ENCODE measurements at regions not wholly inside any gene's neighbourhood (a gene's known extent, or its start where the extent isn't known, plus 50 kb on each side); places are given as distances from the start of the nearest gene placed in this dataset.

GRCh38 chr3:69591164-69591736 is 148.0 kb upstream of the MITF start:
- H3K27me3 Mint-ChIP-seq (ENCODE audit: low read depth) = peaks cover 48% of the 10 kb centered on the region
- no peak overlapping the region for H3K4me3 Mint-ChIP-seq
- H3K4me1 Mint-ChIP-seq = no peaks in the 10 kb centered on the region
- TF ChIP-seq, protein P1, sequence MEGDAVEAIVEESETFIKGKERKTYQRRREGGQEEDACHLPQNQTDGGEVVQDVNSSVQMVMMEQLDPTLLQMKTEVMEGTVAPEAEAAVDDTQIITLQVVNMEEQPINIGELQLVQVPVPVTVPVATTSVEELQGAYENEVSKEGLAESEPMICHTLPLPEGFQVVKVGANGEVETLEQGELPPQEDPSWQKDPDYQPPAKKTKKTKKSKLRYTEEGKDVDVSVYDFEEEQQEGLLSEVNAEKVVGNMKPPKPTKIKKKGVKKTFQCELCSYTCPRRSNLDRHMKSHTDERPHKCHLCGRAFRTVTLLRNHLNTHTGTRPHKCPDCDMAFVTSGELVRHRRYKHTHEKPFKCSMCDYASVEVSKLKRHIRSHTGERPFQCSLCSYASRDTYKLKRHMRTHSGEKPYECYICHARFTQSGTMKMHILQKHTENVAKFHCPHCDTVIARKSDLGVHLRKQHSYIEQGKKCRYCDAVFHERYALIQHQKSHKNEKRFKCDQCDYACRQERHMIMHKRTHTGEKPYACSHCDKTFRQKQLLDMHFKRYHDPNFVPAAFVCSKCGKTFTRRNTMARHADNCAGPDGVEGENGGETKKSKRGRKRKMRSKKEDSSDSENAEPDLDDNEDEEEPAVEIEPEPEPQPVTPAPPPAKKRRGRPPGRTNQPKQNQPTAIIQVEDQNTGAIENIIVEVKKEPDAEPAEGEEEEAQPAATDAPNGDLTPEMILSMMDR (IDR thresholded peaks at IDR 0.05; ENCODE audit: unreplicated experiment) = no peak
- H3K36me3 Mint-ChIP-seq = no peaks in the 10 kb centered on the region
- no peak for DNase-seq (ENCODE audit: low spot score in 2 of 2, unreplicated experiment in 2 of 2)
- H3K27ac Mint-ChIP-seq = no peak overlapping the region
- H3K9me3 Mint-ChIP-seq = peaks cover 15% of the 10 kb centered on the region

GRCh38 chr3:69590111-69590510 is 149.2 kb upstream of the MITF start:
- H3K9me3 Mint-ChIP-seq = peaks cover 22% of the 10 kb centered on the region
- no peaks in the 10 kb centered on the region for H3K4me1 Mint-ChIP-seq
- H3K4me3 Mint-ChIP-seq = no peak overlapping the region
- DNase-seq (ENCODE audit: low spot score in 2 of 2, unreplicated experiment in 2 of 2) = no peak
- peaks cover 54% of the 10 kb centered on the region for H3K27me3 Mint-ChIP-seq (ENCODE audit: low read depth)
- H3K27ac Mint-ChIP-seq = no peak overlapping the region
- TF ChIP-seq, protein P1 (IDR thresholded peaks at IDR 0.05; ENCODE audit: unreplicated experiment) = no peak
- H3K36me3 Mint-ChIP-seq = no peaks in the 10 kb centered on the region

DNA sequence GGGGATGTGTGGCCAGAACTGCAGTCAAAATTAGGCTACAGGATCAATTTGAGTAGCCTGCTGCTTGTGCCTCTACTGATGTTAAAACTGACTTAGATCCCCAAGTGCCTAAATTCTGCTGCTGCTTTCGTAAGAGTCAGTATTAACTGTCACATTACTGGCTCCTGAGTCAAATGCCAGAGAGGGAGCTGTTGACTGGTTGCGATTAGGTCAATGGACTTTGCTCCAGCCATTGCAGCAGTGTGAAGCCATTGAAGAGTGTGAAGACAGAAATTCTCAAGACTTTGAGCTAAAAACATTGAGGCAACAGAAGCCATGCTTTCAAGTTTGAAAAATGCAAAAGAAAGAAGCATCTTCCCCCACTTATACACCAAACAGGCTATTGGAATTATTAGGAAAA is 151.1 kb upstream of the MITF start:
- TF ChIP-seq, protein P1 (IDR thresholded peaks at IDR 0.05; ENCODE audit: unreplicated experiment) = no peak
- Mint-ChIP-seq H3K4me3 (no peak overlapping the region), H3K27me3 (ENCODE audit: low read depth) (peaks cover 67% of the 10 kb centered on the region), H3K9me3 (peaks cover 22% of the 10 kb centered on the region), H3K36me3 (no peaks in the 10 kb centered on the region), H3K4me1 (no peaks in the 10 kb centered on the region), H3K27ac (no peak overlapping the region)
- DNase-seq (ENCODE audit: low spot score in 2 of 2, unreplicated experiment in 2 of 2) = no peak

DNA sequence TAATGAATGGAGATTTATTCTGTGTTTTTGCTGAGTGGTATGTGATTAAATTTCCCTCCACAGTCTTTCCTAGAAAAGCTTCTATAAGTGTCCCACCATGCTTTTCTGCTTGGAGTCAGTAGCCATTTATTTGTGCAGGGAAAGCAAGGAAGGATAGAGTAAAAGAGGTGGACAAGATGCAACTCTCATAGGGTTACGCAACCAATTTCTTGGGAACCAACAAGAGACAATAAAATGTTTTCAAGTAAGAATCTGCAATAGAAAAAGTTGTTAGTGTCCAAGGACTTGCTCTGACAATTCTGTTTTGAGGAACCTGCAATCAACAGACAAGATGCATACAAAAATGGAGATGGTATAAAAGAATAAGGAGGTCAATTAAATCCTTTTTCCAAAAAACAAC is 153.8 kb upstream of the MITF start:
- TF ChIP-seq, protein P1 (IDR thresholded peaks at IDR 0.05; ENCODE audit: unreplicated experiment) = no peak
- no peaks in the 10 kb centered on the region for H3K4me1 Mint-ChIP-seq
- peaks cover 22% of the 10 kb centered on the region for H3K9me3 Mint-ChIP-seq
- H3K36me3 Mint-ChIP-seq = no peaks in the 10 kb centered on the region
- no peak for DNase-seq (ENCODE audit: low spot score in 2 of 2, unreplicated experiment in 2 of 2)
- peaks cover 66% of the 10 kb centered on the region for H3K27me3 Mint-ChIP-seq (ENCODE audit: low read depth)
- no peak overlapping the region for H3K27ac Mint-ChIP-seq
- H3K4me3 Mint-ChIP-seq = no peak overlapping the region

DNA sequence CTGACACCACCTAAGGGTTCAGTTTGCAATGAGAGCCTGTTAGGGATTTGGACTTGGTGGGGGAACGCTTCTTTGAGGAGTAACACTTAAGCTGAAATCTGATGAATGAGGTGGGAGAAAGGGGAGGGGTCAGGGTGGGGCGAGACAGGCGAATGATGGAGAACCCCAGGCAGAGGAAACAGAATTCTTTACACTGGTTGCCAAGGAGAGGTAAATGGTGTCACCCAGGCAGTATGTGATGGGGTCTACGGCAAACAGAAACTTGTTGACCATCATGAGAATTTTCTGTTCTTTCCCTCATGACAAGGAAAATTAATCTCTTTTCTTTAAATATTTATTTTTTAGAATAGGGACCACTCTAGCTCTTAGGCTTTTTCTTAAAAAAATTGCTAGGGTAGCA is 157.2 kb upstream of the MITF start:
- TF ChIP-seq, protein P1 (IDR thresholded peaks at IDR 0.05; ENCODE audit: unreplicated experiment) = no peak
- Mint-ChIP-seq H3K4me1 (no peaks in the 10 kb centered on the region), H3K27me3 (ENCODE audit: low read depth) (peaks cover 70% of the 10 kb centered on the region), H3K4me3 (no peak overlapping the region), H3K9me3 (peaks cover 14% of the 10 kb centered on the region), H3K27ac (no peak overlapping the region), H3K36me3 (no peaks in the 10 kb centered on the region)
- DNase-seq (ENCODE audit: low spot score in 2 of 2, unreplicated experiment in 2 of 2) = no peak

All from mesothelial cell of epicardium (in vitro differentiated cells).